Ascending aorta (tissue), 2 donors: ENCODE measurements at regions not wholly inside any gene's neighbourhood (a gene's known extent, or its start where the extent isn't known, plus 50 kb on each side); places are given as distances from the start of the nearest gene placed in this dataset.

Source experiments
- DNase-seq, 2 donors: peaks; one replicate each; pipeline ENCODE4 v3.0.0-alpha.2; 2019; ENCODE audit warnings: low spot score in 2 of 2
- H3K27ac ChIP-seq, 2 donors: fragments of 200-600 bp; sonication (generic); one replicate each; pipeline ENCODE4 v1.5.1; 2016 to 2017; ENCODE audit warnings: mild to moderate bottlenecking in 1 of 2
- H3K27me3 ChIP-seq: fragments of 200-600 bp; sonication (generic); one replicate; pipeline ENCODE4 v1.5.1; 2017
- H3K36me3 ChIP-seq, 2 donors: fragments of 200-600 bp; sonication (generic); one replicate each; pipeline ENCODE4 v1.5.1; 2016
- H3K4me1 ChIP-seq, 2 donors: fragments of 200-600 bp; sonication (generic); one replicate each; pipeline ENCODE4 v1.5.1; 2016 to 2017; ENCODE audit warnings: mild to moderate bottlenecking in 1 of 2
- H3K4me3 ChIP-seq, 2 donors: fragments of 200-600 bp; sonication (generic); one replicate each; pipeline ENCODE4 v1.5.1; 2016 to 2017; ENCODE audit warnings: mild to moderate bottlenecking in 1 of 2
- H3K9me3 ChIP-seq, 2 donors: fragments of 200-600 bp; sonication (generic); one replicate each; pipeline ENCODE4 v1.5.1; 2016
- CTCF ChIP-seq, 3 experiments: fragments of 200-600 bp in 2 of 3; fragments of 450-650 bp in 1 of 3; sonication (generic) in 2 of 3; IDR thresholded peaks; one replicate each; pipeline ENCODE4 v1.5.1; 2016 to 2019; ENCODE audit warnings: antibody characterized with exemption in 3 of 3, mild to moderate bottlenecking in 1 of 3, moderate library complexity in 1 of 3
- intact Hi-C: fragments of 100-400 bp; cut with DNase I; formaldehyde crosslinking; loops from one replicate; pipeline ENCODE4 v1.15.1; 2023

DNA sequence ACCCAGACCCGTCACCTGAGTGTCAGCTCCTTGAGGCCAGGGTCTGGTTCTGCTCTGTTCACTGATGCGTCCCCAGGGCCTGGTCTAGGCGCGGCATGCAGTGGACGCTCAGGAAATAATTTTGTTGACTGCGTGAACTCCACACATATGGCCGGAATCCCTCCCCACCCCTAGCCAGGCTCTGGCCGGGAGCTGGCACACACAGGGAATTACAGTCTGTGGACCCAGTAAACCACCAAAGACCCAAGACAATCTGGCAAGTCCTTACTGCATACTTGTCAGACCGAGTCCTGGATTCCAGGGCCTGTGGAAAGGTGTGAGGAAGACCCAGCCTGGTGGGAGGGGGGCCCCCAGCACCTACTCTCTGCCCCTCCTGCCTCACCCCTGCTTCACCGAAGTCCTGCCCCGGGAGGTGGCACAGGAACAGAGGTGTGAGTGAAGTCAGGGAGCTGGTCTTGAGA is 113.0 kb upstream of the IER5L start:
- intact Hi-C loops: loop anchor here (10.0 kb wide), 1 partner anchor 64 kb away; no protein-coding TSS in a partner anchor
- Histone ChIP-seq H3K9me3 (peaks cover 3 to 14% of the 10 kb centered on the region in 2 donors), H3K36me3 (no peaks in the 10 kb centered on the region), H3K4me3 (no peak overlapping the region), H3K27ac (no peak overlapping the region), H3K4me1 (no peaks in the 10 kb centered on the region), H3K27me3 (no peaks in the 10 kb centered on the region)
- TF ChIP-seq CTCF (IDR thresholded peaks at IDR 0.05): no peak
- DNase-seq: peak in 1 of 2 donors; percentile 45

DNA sequence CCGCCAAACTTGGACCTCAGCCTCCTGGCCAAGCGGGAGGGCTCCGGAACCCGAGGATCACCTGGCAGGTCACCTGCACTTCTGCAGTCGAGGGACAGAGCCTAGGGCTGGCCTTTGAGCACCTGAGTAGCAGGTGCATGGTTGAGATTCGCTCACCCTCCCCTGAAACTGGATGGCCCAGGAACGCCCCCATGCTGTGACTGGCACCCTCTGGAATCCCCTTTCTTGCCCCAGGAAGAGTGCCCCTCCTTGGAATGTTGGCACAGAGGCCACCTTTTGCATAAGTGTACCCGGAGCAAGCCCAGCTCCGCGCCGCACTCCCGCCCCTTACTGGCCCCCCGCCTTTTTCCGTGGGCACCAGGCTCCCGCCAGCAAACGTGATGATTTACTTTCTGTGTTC is 112.5 kb upstream of the IER5L start:
- Histone ChIP-seq H3K9me3 (peaks cover 3 to 9% of the 10 kb centered on the region in 2 donors), H3K27me3 (no peaks in the 10 kb centered on the region), H3K4me1 (no peaks in the 10 kb centered on the region), H3K36me3 (no peaks in the 10 kb centered on the region), H3K4me3 (no peak overlapping the region), H3K27ac (no peak overlapping the region)
- peak in 1 of 2 donors; percentile 57 for DNase-seq
- intact Hi-C loops: loop anchor here (10.0 kb wide), 1 partner anchor 64 kb away; no protein-coding TSS in a partner anchor
- TF ChIP-seq CTCF (IDR thresholded peaks at IDR 0.05): no peak

GRCh38 chr9:129289883-129290282 is 111.8 kb upstream of the IER5L start:
- peak in 1 of 2 donors; percentile 31 for DNase-seq
- no peaks in the 10 kb centered on the region for H3K36me3 ChIP-seq

DNA sequence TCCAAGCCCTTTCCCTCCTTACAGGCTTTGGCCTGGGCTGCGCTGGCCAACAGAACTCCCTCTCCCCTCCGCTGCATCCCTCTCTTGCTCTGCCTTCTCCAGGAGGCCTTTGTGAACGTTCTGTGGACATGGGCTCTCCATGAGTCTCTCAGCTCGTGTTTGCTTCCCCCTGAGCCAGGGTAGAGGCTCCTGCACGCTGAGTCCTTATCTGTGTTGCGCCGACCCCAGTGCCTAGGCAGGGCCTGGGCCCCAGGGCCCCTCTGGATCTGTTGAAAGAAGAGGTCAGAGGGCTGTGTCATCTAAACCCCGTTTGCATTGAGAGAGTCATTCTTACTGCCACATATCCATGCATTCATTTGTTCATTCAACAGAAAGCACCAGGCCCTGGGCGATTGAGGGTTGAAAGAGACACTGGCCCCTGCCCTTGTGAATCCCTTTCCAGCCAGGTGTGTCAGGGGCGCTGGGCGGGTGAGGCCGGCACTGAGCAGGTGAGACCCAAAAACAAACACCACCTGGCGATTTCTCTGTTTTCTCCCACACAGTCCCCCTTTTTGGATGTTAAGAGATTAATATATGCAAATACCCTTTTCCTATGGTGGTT is 111.2 kb upstream of the IER5L start:
- intact Hi-C loops: no loop called here

More at GRCh38 chr9:129289883-129290282, 111.8 kb upstream of the IER5L start:
- no peak for TF ChIP-seq CTCF (IDR thresholded peaks at IDR 0.05)
- H3K4me3 ChIP-seq: no peak overlapping the region
- H3K27ac ChIP-seq: no peak overlapping the region
- H3K27me3 ChIP-seq: no peaks in the 10 kb centered on the region
- H3K9me3 ChIP-seq: peaks cover 0 to 2% of the 10 kb centered on the region in 2 donors
- H3K4me1 ChIP-seq: no peaks in the 10 kb centered on the region
- intact Hi-C loops: loop anchor here (10.0 kb wide), 1 partner anchor 65 kb away; no protein-coding TSS in a partner anchor

GRCh38 chr9:129287619-129288305 is 109.7 kb upstream of the IER5L start:
- H3K4me1 ChIP-seq: no peaks in the 10 kb centered on the region
- no peak overlapping the region for H3K27ac ChIP-seq
- no peaks in the 10 kb centered on the region for H3K27me3 ChIP-seq
- H3K4me3 ChIP-seq: no peak overlapping the region
- H3K9me3 ChIP-seq: no peaks in the 10 kb centered on the region
- no peaks in the 10 kb centered on the region for H3K36me3 ChIP-seq
- TF ChIP-seq CTCF (IDR thresholded peaks at IDR 0.05): no peak
- DNase-seq: peak in 1 of 2 donors; percentile 41
- intact Hi-C loops: no loop called here

More for the DNA sequence above, 111.2 kb upstream of the IER5L start:
- Histone ChIP-seq H3K27me3 (no peaks in the 10 kb centered on the region), H3K4me3 (no peak overlapping the region), H3K36me3 (no peaks in the 10 kb centered on the region), H3K27ac (no peak overlapping the region), H3K4me1 (no peaks in the 10 kb centered on the region), H3K9me3 (no peaks in the 10 kb centered on the region)
- DNase-seq: peak in 1 of 2 donors; percentile 38
- TF ChIP-seq CTCF (IDR thresholded peaks at IDR 0.05): no peak
